GM19043 (cell line): ENCODE measurements at regions not wholly inside any gene's neighbourhood (a gene's known extent, or its start where the extent isn't known, plus 50 kb on each side); places are given as distances from the start of the nearest gene placed in this dataset.

Experiments
- ATAC-seq: cut with Tn5 transposase; IDR thresholded peaks from one replicate; pipeline ENCODE4 v1.9.1; 2021; ENCODE audit warnings: low read depth; ENCODE audit not compliant: unreplicated experiment

- no peak for ATAC-seq
These were observed 109.6 kb downstream of the WDR11 start for GRCh38 chr10:120960725-120961124.

- ATAC-seq, result no peak
These were observed 110.9 kb downstream of the WDR11 start for GRCh38 chr10:120961795-120962755.

- no peak for ATAC-seq
These were observed 111.8 kb downstream of the WDR11 start for GRCh38 chr10:120962756-120963593.

GRCh38 chr10:120963594-120964220, 112.5 kb downstream of the WDR11 start:
- no peak for ATAC-seq

- ATAC-seq, result no peak
These were observed 115.5 kb downstream of the WDR11 start for GRCh38 chr10:120966657-120967045.

- peak; percentile 72 for ATAC-seq
These were observed 118.1 kb downstream of the WDR11 start for GRCh38 chr10:120969219-120969645.

GRCh38 chr10:120970595-120971529, 119.7 kb downstream of the WDR11 start:
- ATAC-seq, result no peak

GRCh38 chr10:120971671-120972070, 120.5 kb downstream of the WDR11 start:
- no peak for ATAC-seq

GRCh38 chr10:120972259-120972658, 121.1 kb downstream of the WDR11 start:
- ATAC-seq, result no peak

- no peak for ATAC-seq
These were observed 124.1 kb downstream of the WDR11 start for GRCh38 chr10:120975072-120975867.

- no peak for ATAC-seq
These were observed 124.7 kb downstream of the WDR11 start for GRCh38 chr10:120975868-120976225.

- no peak for ATAC-seq
These were observed 126.7 kb downstream of the WDR11 start for GRCh38 chr10:120977897-120978296.

- no peak for ATAC-seq
These were observed 127.6 kb downstream of the WDR11 start for GRCh38 chr10:120978589-120979252.

- ATAC-seq, result no peak
These were observed 128.5 kb downstream of the WDR11 start for GRCh38 chr10:120979435-120980278.

- no peak for ATAC-seq
These were observed 129.4 kb downstream of the WDR11 start for GRCh38 chr10:120980279-120981255.

- no peak for ATAC-seq
These were observed 130.6 kb downstream of the WDR11 start for GRCh38 chr10:120981601-120982391.
